Mesenchymal stem cell (in vitro differentiated cells and primary cell): ENCODE measurements at regions not wholly inside any gene's neighbourhood (a gene's known extent, or its start where the extent isn't known, plus 50 kb on each side); places are given as distances from the start of the nearest gene placed in this dataset.

Experiments
- DNase-seq: peaks from one replicate; pipeline ENCODE4 v3.0.0-alpha.2; 2013
- H2AFZ ChIP-seq: one replicate; pipeline ENCODE4 v1.6.1; 2013; ENCODE audit warnings: low read depth, mild to moderate bottlenecking, control low read depth, inconsistent platforms, low read length, moderate library complexity
- H2AK5ac ChIP-seq: 2 replicates; pipeline ENCODE4 v1.6.1; 2013; ENCODE audit warnings: low read length, moderate library complexity, mild to moderate bottlenecking, inconsistent platforms; ENCODE audit not compliant: severe bottlenecking
- H2BK120ac ChIP-seq: one replicate; pipeline ENCODE4 v1.6.1; 2013; ENCODE audit warnings: low read depth, mild to moderate bottlenecking, inconsistent platforms, low read length, moderate library complexity
- H2BK12ac ChIP-seq, 2 experiments: one replicate each; pipeline ENCODE4 v1.6.1; 2013; ENCODE audit warnings: inconsistent platforms in 2 of 2, low read length in 2 of 2, mild to moderate bottlenecking in 2 of 2, moderate library complexity in 2 of 2, control low read depth in 1 of 2
- H2BK15ac ChIP-seq: one replicate; pipeline ENCODE4 v1.6.1; 2013; ENCODE audit warnings: mild to moderate bottlenecking, low read depth, inconsistent platforms; ENCODE audit not compliant: poor library complexity, severe bottlenecking
- H2BK5ac ChIP-seq: 2 replicates; pipeline ENCODE4 v1.6.1; 2013; ENCODE audit warnings: low read depth, mild to moderate bottlenecking, low read length, control low read depth, inconsistent platforms; ENCODE audit not compliant: poor library complexity, severe bottlenecking
- H3K14ac ChIP-seq, 2 experiments: one replicate each; pipeline ENCODE4 v1.6.1; 2013; ENCODE audit warnings: inconsistent platforms in 2 of 2, low read length in 2 of 2, control low read depth in 1 of 2, mild to moderate bottlenecking in 1 of 2, moderate library complexity in 1 of 2
- H3K18ac ChIP-seq, 2 experiments: one replicate each; pipeline ENCODE4 v1.6.1; 2013; ENCODE audit warnings: inconsistent platforms in 2 of 2, low read length in 2 of 2, control low read depth in 1 of 2, low read depth in 1 of 2, mild to moderate bottlenecking in 1 of 2
- H3K23ac ChIP-seq, 2 experiments: one replicate each; pipeline ENCODE4 v1.6.1; 2013; ENCODE audit warnings: inconsistent platforms in 2 of 2, low read length in 2 of 2, mild to moderate bottlenecking in 2 of 2, moderate library complexity in 2 of 2, control low read depth in 1 of 2
- H3K27ac ChIP-seq: 2 replicates; pipeline ENCODE4 v1.5.1; 2013; ENCODE audit warnings: mild to moderate bottlenecking, moderate library complexity, low read length, control low read depth, inconsistent platforms; ENCODE audit not compliant: poor library complexity, severe bottlenecking
- H3K27me3 ChIP-seq, 2 experiments: 2 replicates each; pipeline versions ENCODE4 v1.6.1 to v1.7.0; 2013; ENCODE audit warnings: low read length in 2 of 2, mild to moderate bottlenecking in 2 of 2, moderate library complexity in 2 of 2, control low read depth in 1 of 2, inconsistent platforms in 1 of 2; ENCODE audit not compliant: control insufficient read depth in 1 of 2, insufficient read depth in 1 of 2
- H3K36me3 ChIP-seq, 2 experiments: 2 replicates each; pipeline versions ENCODE4 v1.6.1 to v1.7.0; 2013; ENCODE audit warnings: low read length in 2 of 2, control low read depth in 1 of 2, inconsistent platforms in 1 of 2, low read depth in 1 of 2, mild to moderate bottlenecking in 1 of 2; ENCODE audit not compliant: insufficient read depth in 2 of 2, control insufficient read depth in 1 of 2
- H3K4ac ChIP-seq, 2 experiments: one replicate each; pipeline ENCODE4 v1.6.1; 2013; ENCODE audit warnings: inconsistent platforms in 2 of 2, low read length in 2 of 2, mild to moderate bottlenecking in 2 of 2, moderate library complexity in 2 of 2, control low read depth in 1 of 2, low read depth in 1 of 2
- H3K4me1 ChIP-seq: 2 replicates; pipeline ENCODE4 v1.6.1; 2013; ENCODE audit warnings: low read depth, low read length, control low read depth; ENCODE audit not compliant: control insufficient read depth, insufficient read depth
- H3K4me2 ChIP-seq: 2 replicates; pipeline ENCODE4 v1.6.1; 2013; ENCODE audit warnings: low read length, mild to moderate bottlenecking, inconsistent platforms; ENCODE audit not compliant: poor library complexity, severe bottlenecking
- H3K4me3 ChIP-seq, 2 experiments: 2 replicates each; pipeline versions ENCODE4 v1.5.1 to v1.7.0; 2013; ENCODE audit warnings: low read length in 2 of 2, mild to moderate bottlenecking in 2 of 2, control low read depth in 1 of 2, low read depth in 1 of 2; ENCODE audit not compliant: insufficient read depth in 1 of 2
- H3K79me1 ChIP-seq: replicated peaks from 2 replicates; pipeline ENCODE4 v1.6.1; 2013; ENCODE audit warnings: mild to moderate bottlenecking, control low read depth, low read length, inconsistent platforms; ENCODE audit not compliant: poor library complexity, severe bottlenecking
- H3K9ac ChIP-seq: 2 replicates; pipeline ENCODE4 v1.7.0; 2013; ENCODE audit warnings: mild to moderate bottlenecking, low read length, moderate library complexity
- H3K9me3 ChIP-seq: 2 replicates; pipeline ENCODE4 v1.7.0; 2013; ENCODE audit warnings: mild to moderate bottlenecking, low read length; ENCODE audit not compliant: control insufficient read depth
- H4K8ac ChIP-seq: one replicate; pipeline ENCODE4 v1.6.1; 2013; ENCODE audit warnings: inconsistent platforms, mild to moderate bottlenecking, low read length, moderate library complexity
- H4K91ac ChIP-seq: one replicate; pipeline ENCODE4 v1.6.1; 2013; ENCODE audit warnings: mild to moderate bottlenecking, low read length, inconsistent platforms
- WGBS: methylation state at CpG from one replicate; pipeline ENCODE4 v1.1.7; 2013; ENCODE audit warnings: mixed read lengths; 5-methylcytosine and 5-hydroxymethylcytosine counted together

DNA sequence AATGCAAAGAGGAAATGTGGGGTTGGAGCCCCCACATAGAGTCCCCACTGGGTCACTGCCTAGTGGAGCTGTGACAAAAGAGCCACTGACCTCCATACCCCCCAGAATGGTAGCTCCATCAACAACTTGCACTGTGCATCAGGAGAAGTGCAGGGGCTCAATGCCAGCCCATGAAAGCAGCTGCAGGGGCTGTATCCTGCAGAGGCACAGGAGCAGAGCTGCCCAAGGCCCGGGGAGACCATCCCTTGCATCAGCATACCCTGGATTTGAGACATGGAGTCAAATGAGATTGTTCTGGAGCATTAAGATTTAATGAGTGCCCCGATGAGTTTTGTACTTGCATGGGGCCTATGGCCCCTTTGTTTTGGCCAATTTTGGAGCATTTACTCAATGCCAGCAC lies 1023.6 kb downstream of the VRK1 start:
- Histone ChIP-seq H3K23ac (no peak overlapping the region), H2BK120ac (no peak overlapping the region), H3K9me3 (peaks cover 3% of the 10 kb centered on the region), H3K18ac (no peak overlapping the region), H2BK12ac (no peak overlapping the region), H3K4ac (no peak overlapping the region), H3K27ac (no peak overlapping the region), H2AK5ac (no peak overlapping the region), H3K14ac (no peak overlapping the region), H4K8ac (no peak overlapping the region), H2BK5ac (no peak overlapping the region), H4K91ac (no peak overlapping the region), H3K9ac (no peak overlapping the region), H3K4me3 (no peak overlapping the region), H3K36me3 (no peaks in the 10 kb centered on the region), H2BK15ac (no peak overlapping the region), H3K27me3 (no peaks in the 10 kb centered on the region), H3K4me1 (no peaks in the 10 kb centered on the region), H3K4me2 (no peak overlapping the region), H3K79me1 (no peaks in the 10 kb centered on the region), H2AFZ (no peak overlapping the region)
- 0% methylated on average over 1 of the region's 2 CpGs for WGBS
- no peak for DNase-seq

- DNase-seq, result no peak
- H3K9me3 ChIP-seq, result peaks cover 3% of the 10 kb centered on the region
- H4K91ac ChIP-seq, result no peak overlapping the region
- 0% methylated on average over 1 of the region's 1 CpG for WGBS
- no peak overlapping the region for H4K8ac ChIP-seq
- H2AK5ac ChIP-seq, result no peak overlapping the region
- no peak overlapping the region for H2BK12ac ChIP-seq
- no peaks in the 10 kb centered on the region for H3K4me1 ChIP-seq
- no peak overlapping the region for H3K23ac ChIP-seq
- no peak overlapping the region for H2AFZ ChIP-seq
- H2BK15ac ChIP-seq, result no peak overlapping the region
- no peak overlapping the region for H3K9ac ChIP-seq
- no peak overlapping the region for H2BK120ac ChIP-seq
- no peak overlapping the region for H3K4me3 ChIP-seq
- H3K27me3 ChIP-seq, result no peaks in the 10 kb centered on the region
- no peaks in the 10 kb centered on the region for H3K79me1 ChIP-seq
- no peaks in the 10 kb centered on the region for H3K36me3 ChIP-seq
- H3K14ac ChIP-seq, result no peak overlapping the region
- no peak overlapping the region for H3K27ac ChIP-seq
- H3K4ac ChIP-seq, result no peak overlapping the region
- H3K4me2 ChIP-seq, result no peak overlapping the region
- no peak overlapping the region for H3K18ac ChIP-seq
- no peak overlapping the region for H2BK5ac ChIP-seq
These were observed 1027.0 kb downstream of the VRK1 start for GRCh38 chr14:97824218-97824617.

DNA sequence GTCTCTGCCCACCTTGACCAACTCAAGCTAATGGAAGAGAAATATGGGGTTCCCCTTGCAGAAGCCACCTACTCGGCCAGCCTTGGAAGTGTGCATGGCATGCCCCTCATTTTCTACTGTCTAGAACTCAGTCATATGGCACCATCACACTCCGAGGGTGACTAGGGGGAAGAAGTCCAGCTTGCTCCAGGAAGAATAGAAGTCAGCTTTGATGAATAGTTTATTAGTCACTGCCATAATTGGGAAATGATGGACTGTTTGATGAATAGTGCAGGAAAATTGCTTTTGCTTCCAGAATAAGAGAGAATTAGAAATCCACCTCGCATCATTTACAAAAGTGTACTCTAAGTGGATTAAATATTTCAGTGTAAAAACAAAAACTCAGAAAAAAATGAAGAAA lies 1030.6 kb downstream of the VRK1 start:
- no peak overlapping the region for H3K18ac ChIP-seq
- no peak overlapping the region for H2BK5ac ChIP-seq
- H3K27me3 ChIP-seq, result no peaks in the 10 kb centered on the region
- no peak overlapping the region for H4K8ac ChIP-seq
- no peak overlapping the region for H2AK5ac ChIP-seq
- H3K9ac ChIP-seq, result no peak overlapping the region
- no peak overlapping the region for H3K4ac ChIP-seq
- no peak overlapping the region for H2AFZ ChIP-seq
- no peak overlapping the region for H2BK12ac ChIP-seq
- H3K79me1 ChIP-seq, result no peaks in the 10 kb centered on the region
- no peak overlapping the region for H2BK15ac ChIP-seq
- H2BK120ac ChIP-seq, result no peak overlapping the region
- no peak overlapping the region for H3K23ac ChIP-seq
- WGBS, result 75% methylated on average over 2 of the region's 3 CpGs
- no peak overlapping the region for H3K4me3 ChIP-seq
- no peak overlapping the region for H3K27ac ChIP-seq
- H3K36me3 ChIP-seq, result no peaks in the 10 kb centered on the region
- H3K9me3 ChIP-seq, result no peaks in the 10 kb centered on the region
- H3K4me1 ChIP-seq, result no peaks in the 10 kb centered on the region
- DNase-seq, result no peak
- no peak overlapping the region for H4K91ac ChIP-seq
- no peak overlapping the region for H3K4me2 ChIP-seq
- no peak overlapping the region for H3K14ac ChIP-seq

- no peaks in the 10 kb centered on the region for H3K79me1 ChIP-seq
These were observed 1035.6 kb downstream of the VRK1 start for GRCh38 chr14:97832776-97833175.

More at GRCh38 chr14:97832776-97833175, 1035.6 kb downstream of the VRK1 start:
- H2AFZ ChIP-seq, result no peak overlapping the region
- H2AK5ac ChIP-seq, result no peak overlapping the region
- no peaks in the 10 kb centered on the region for H3K4me1 ChIP-seq
- no peak overlapping the region for H3K9ac ChIP-seq
- H4K8ac ChIP-seq, result no peak overlapping the region
- no peaks in the 10 kb centered on the region for H3K27me3 ChIP-seq
- H2BK15ac ChIP-seq, result no peak overlapping the region
- no peaks in the 10 kb centered on the region for H3K36me3 ChIP-seq
- no peak overlapping the region for H3K4me3 ChIP-seq
- H2BK5ac ChIP-seq, result no peak overlapping the region
- no peak for DNase-seq
- H3K4me2 ChIP-seq, result no peak overlapping the region
- 66% methylated on average over 8 of the region's 11 CpGs for WGBS
- H2BK12ac ChIP-seq, result no peak overlapping the region
- no peak overlapping the region for H3K23ac ChIP-seq
- H3K9me3 ChIP-seq, result no peaks in the 10 kb centered on the region
- H4K91ac ChIP-seq, result no peak overlapping the region
- no peak overlapping the region for H2BK120ac ChIP-seq
- H3K18ac ChIP-seq, result no peak overlapping the region
- no peak overlapping the region for H3K27ac ChIP-seq
- H3K14ac ChIP-seq, result no peak overlapping the region
- no peak overlapping the region for H3K4ac ChIP-seq
